Right cardiac atrium (tissue), 5 donors: ENCODE measurements at regions not wholly inside any gene's neighbourhood (a gene's known extent, or its start where the extent isn't known, plus 50 kb on each side); places are given as distances from the start of the nearest gene placed in this dataset.

Source experiments
- ATAC-seq, 2 donors: fragments of 200-7000 bp; cut with Tn5 transposase; one replicate each; pipeline versions ENCODE4 v1.8.0 to v1.9.1; 2020; ENCODE audit warnings: moderate library complexity in 2 of 2, mild to moderate bottlenecking in 1 of 2
- DNase-seq, 3 donors: peaks; one replicate each; pipeline ENCODE4 v3.0.0-alpha.2; 2020
- H3K27ac ChIP-seq: one replicate; pipeline ENCODE4 v1.5.1; 2013; ENCODE audit warnings: mild to moderate bottlenecking, low read length, control low read depth, moderate library complexity
- H3K27me3 ChIP-seq: one replicate; pipeline ENCODE4 v1.6.1; 2013; ENCODE audit not compliant: control insufficient read depth, insufficient read depth
- H3K4me1 ChIP-seq: one replicate; pipeline ENCODE4 v1.6.1; 2013; ENCODE audit warnings: low read length; ENCODE audit not compliant: control insufficient read depth, insufficient read depth
- H3K4me3 ChIP-seq: one replicate; pipeline ENCODE4 v1.5.1; 2013; ENCODE audit warnings: low read length, control low read depth
- H3K9me3 ChIP-seq: one replicate; pipeline ENCODE4 v1.6.1; 2013; ENCODE audit warnings: low read length; ENCODE audit not compliant: control insufficient read depth
- WGBS: extraction: QIAGEN DNeasy Blood & Tissue Kit; methylation state at CpG from one replicate; pipeline ENCODE4 v1.1.7; 2013; 5-methylcytosine and 5-hydroxymethylcytosine counted together
- intact Hi-C, 4 donors: fragments of 100-400 bp; cut with DNase I; formaldehyde crosslinking; loops; one replicate each; pipeline versions ENCODE4 v1.11.0 to v1.14.0; 2022 to 2023
- donor health status: healthy with polysubstance abuse.
- donor health status: DM: no; HTN: yes; CAD: no.
- donor health status: DM: no; HTN: no; CAD: no.
- donor health status: DM: no; HTN: yes; CAD: no; lungs with severe emphysema.
- donor health status: DM: yes; HTN: yes; CAD: no.

DNA sequence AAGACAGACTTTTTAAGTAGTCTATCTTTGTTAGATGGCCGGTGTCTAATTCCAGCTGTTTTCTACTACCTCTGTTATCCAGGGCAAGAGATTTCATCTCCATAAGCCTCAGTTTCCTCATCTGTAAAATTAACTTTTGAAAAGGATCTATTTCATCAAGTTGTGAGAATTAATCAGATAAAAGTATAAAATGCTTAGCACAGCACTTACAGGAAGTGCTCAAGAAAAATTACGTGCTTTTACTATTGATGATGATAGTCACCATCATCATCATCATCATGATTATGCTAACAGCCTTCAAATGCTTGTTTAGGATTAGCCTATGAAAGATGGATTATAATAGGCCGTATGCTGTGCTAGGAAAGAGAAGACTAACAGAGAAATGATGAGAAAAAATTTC, 76.2 kb downstream of the CYRIA start:
- H3K27ac ChIP-seq = no peak overlapping the region
- no peaks in the 10 kb centered on the region for H3K4me1 ChIP-seq
- DNase-seq = no peak
- ATAC-seq = no peak
- 89% methylated on average over 3 of the region's 3 CpGs for WGBS
- intact Hi-C loops = no loop called here
- no peaks in the 10 kb centered on the region for H3K9me3 ChIP-seq
- H3K4me3 ChIP-seq = no peak overlapping the region
- no peaks in the 10 kb centered on the region for H3K27me3 ChIP-seq

DNA sequence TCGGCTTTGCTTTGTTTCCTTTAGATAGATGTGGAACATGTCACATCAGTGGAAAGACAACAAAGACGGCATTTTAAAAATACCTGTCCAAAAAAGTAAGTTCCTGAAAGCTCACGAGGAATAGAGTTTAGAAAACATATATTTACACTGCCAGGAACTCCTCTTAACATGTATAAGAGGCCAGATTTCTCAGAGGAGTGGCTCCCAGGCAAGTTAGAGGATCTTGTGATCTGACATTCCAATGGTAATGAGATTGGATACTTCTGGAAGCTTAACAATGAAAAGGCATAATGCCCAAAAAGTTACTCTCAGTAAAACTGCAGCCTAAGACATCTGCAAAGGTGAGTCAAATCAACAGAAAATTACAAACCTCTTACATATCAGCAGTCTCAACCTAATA, 77.1 kb downstream of the CYRIA start:
- H3K4me3 ChIP-seq = no peak overlapping the region
- H3K27me3 ChIP-seq = no peaks in the 10 kb centered on the region
- intact Hi-C loops = no loop called here
- H3K4me1 ChIP-seq = no peaks in the 10 kb centered on the region
- DNase-seq (no peak), ATAC-seq (no peak)
- no peak overlapping the region for H3K27ac ChIP-seq
- WGBS = 79% methylated on average over 3 of the region's 3 CpGs
- no peaks in the 10 kb centered on the region for H3K9me3 ChIP-seq

DNA sequence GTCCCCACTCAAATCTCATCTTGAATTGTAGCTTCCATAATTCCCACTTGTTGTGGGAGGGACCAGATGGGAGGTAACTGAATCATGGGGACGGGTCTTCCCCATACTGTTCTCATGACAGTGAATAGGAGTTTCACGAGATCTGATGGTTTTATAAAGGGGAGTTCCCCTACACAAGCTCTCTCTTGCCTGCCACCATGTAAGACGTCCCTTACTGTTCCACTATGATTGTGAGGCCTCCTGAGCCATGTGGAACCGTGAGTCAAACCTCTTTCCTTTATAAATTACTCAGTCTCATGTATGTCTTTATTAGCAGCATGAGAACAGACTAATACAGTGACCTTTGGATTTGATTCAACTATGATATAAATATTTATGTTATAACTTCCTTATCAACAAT, 78.0 kb downstream of the CYRIA start:
- Histone ChIP-seq H3K9me3 (no peaks in the 10 kb centered on the region), H3K27me3 (no peaks in the 10 kb centered on the region), H3K4me3 (no peak overlapping the region), H3K4me1 (no peaks in the 10 kb centered on the region), H3K27ac (no peak overlapping the region)
- DNase-seq (no peak), ATAC-seq (no peak)
- intact Hi-C loops = no loop called here
- WGBS = 82% methylated on average over 4 of the region's 4 CpGs

DNA sequence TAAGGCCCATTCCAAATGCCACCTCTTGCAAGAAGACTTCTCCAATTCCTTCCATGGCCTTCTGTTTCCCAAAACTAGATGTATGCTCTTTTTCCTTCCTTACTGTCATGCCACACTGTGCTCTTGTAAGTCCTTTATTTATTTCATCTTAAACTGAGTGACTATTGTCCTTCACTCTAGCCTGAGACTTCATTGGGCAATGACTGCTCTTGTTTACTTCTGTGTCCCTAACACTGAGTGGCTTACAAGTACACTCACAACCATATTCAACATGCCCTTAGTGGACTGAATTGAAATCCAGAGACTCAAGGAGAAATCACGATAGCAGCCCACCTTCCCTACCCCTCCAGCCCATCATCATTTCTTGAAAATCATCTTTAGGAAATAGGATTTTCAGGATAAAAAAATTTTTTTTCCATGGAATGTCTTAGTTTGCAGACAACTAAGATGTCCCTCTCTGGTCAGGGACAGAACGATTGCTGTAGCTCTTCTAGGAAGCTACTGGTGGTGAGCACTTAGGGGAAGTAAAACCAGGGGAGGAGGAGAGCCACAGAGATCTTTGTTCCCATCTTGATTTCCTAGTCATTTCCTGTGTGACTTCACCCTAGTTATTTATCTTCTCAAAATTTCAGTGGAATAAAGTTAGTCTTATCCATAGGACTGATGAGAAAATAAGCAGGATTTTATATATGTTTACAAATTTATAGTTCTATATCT, 80.7 kb downstream of the CYRIA start:
- Histone ChIP-seq H3K27ac (no peak overlapping the region), H3K27me3 (no peaks in the 10 kb centered on the region), H3K4me1 (no peaks in the 10 kb centered on the region), H3K9me3 (no peaks in the 10 kb centered on the region), H3K4me3 (no peak overlapping the region)
- intact Hi-C loops = no loop called here
- ATAC-seq = peak; percentile 29 to 61
- WGBS = 64% methylated on average over 2 of the region's 2 CpGs
- DNase-seq = no peak

DNA sequence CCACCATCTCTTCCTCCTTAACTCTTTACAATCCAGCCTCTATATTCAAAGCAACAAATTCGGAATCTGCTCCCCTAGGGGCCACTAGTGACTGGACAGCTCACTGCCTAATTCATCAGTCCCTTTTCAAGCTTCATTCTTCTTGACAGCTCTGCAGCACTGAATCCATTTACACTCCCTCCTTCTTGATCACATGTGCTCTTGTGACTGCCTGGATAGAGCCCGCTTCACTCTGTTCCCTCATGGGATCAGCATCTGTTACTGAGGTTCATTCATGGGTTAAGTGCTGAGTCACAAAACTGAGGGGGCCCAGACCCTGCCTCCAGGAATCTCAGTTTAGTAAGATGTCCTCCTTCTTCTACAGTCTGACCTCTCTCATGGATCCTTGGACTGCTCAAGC, 81.5 kb downstream of the CYRIA start:
- ATAC-seq (no peak), DNase-seq (no peak)
- no peaks in the 10 kb centered on the region for H3K27me3 ChIP-seq
- no peak overlapping the region for H3K4me3 ChIP-seq
- no peak overlapping the region for H3K27ac ChIP-seq
- H3K4me1 ChIP-seq = no peaks in the 10 kb centered on the region
- WGBS = 86% methylated on average over 2 of the region's 2 CpGs
- intact Hi-C loops = no loop called here
- H3K9me3 ChIP-seq = no peaks in the 10 kb centered on the region

DNA sequence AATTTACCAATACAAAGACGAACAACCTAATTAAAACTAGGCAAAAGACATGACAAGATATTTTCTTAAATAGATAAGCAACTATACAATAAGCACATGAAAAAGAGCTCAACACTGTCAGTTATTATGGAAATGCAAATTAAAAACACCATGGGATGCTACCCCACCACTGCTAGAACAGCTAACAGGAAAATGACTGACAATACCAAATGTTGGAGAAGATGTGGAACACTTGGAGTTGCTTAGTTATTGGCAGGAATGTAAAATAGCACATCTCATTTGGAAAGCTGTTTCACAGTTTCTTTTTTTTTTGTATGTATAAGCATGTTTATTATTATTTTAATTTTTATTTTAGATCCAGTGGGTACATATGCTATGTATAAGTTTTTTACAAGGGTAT, 84.4 kb downstream of the CYRIA start:
- Histone ChIP-seq H3K27me3 (no peaks in the 10 kb centered on the region), H3K4me3 (no peak overlapping the region), H3K9me3 (no peaks in the 10 kb centered on the region), H3K27ac (no peak overlapping the region), H3K4me1 (peaks cover 4% of the 10 kb centered on the region)
- no peak for DNase-seq
- no peak for ATAC-seq
- intact Hi-C loops = no loop called here
- 98% methylated on average over 1 of the region's 1 CpG for WGBS

DNA sequence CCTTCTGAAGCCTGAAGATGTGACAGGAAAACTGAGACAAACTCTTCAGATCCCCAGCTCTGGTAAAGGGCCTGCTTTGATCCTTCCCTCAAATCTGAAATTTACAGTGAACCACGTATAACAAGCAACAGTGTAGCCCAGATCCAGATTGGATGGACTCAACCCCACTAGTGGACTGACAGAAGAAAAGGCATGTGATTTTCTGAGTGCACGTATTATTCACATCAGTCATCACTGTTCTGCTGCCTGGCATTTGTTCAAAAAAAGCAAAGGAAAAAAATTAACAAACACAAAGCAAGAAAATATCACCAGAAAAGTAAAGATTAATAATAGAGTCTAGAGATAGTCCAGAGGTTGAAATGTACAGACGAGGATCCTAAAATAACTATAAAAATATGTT, 87.6 kb downstream of the CYRIA start:
- H3K27me3 ChIP-seq = no peaks in the 10 kb centered on the region
- peaks cover 4% of the 10 kb centered on the region for H3K4me1 ChIP-seq
- 55% methylated on average over 3 of the region's 3 CpGs for WGBS
- no peaks in the 10 kb centered on the region for H3K9me3 ChIP-seq
- DNase-seq (no peak), ATAC-seq (no peak)
- H3K4me3 ChIP-seq = no peak overlapping the region
- intact Hi-C loops = no loop called here
- no peak overlapping the region for H3K27ac ChIP-seq

DNA sequence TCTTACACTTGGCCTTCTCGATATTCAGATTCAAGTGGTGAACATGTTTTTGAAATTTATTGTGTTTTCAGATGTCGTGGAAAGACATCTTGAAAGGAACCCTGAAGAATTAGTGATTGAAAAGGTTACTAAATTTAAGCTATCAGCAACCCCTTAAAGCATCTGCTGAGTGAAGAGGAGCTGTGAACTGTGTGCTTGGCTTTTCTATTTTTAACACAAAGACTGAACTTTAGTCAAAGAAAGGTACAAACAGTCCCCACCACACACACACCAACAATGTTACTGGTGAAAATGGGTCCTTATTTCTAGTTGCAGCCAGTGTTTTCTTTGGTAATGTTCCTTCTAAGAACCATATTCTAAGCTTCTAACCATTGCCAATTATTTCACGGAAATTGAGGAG, 95.1 kb downstream of the CYRIA start:
- ATAC-seq (peak in 1 of 2 donors; percentile 38), DNase-seq (no peak)
- intact Hi-C loops = no loop called here
- WGBS = 72% methylated on average over 3 of the region's 3 CpGs
- no peak overlapping the region for H3K4me3 ChIP-seq
- H3K27me3 ChIP-seq = no peaks in the 10 kb centered on the region
- no peaks in the 10 kb centered on the region for H3K9me3 ChIP-seq
- no peaks in the 10 kb centered on the region for H3K4me1 ChIP-seq
- no peak overlapping the region for H3K27ac ChIP-seq

DNA sequence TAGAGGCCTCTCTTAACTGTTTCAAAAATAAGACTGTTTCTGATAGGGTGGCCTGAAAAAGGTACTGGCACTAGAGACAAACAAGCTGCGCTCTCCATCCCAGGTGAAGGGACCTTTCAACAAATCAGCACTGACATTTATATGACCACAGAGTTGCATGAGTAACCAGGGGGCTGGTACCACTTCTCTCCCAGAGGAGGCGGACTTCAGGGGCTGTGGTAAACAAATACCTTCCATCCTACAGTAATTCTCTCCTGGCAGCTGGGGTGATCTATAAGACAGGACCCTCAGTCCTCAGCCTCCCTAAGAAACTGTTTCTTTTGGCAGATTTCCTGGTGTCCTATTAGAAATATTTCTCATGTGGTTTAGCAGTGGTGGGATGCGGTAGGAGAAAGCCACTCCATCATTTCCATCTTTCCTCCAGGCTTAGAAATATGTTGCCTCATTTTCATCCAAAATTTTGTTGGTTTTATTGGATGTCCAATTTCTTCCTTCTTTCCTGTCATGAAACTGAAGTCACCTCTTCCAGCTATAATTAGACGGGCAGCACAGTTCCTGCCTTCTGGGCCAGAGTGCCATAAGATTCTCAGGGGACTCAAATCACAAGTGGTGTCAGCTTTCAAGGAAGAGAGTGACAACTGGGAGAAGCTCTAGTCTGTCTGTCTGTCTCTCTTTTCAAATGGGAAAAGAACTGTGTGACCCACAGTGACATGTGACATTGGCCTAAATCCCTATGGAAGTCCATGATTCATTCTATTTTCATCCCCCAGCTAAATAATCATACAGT, 96.4 kb downstream of the CYRIA start:
- 78% methylated on average over 4 of the region's 4 CpGs for WGBS
- ATAC-seq (peak in 1 of 2 donors; percentile 16), DNase-seq (no peak)
- intact Hi-C loops = no loop called here
- Histone ChIP-seq H3K27ac (no peak overlapping the region), H3K4me1 (no peaks in the 10 kb centered on the region), H3K9me3 (no peaks in the 10 kb centered on the region), H3K4me3 (no peak overlapping the region), H3K27me3 (no peaks in the 10 kb centered on the region)

DNA sequence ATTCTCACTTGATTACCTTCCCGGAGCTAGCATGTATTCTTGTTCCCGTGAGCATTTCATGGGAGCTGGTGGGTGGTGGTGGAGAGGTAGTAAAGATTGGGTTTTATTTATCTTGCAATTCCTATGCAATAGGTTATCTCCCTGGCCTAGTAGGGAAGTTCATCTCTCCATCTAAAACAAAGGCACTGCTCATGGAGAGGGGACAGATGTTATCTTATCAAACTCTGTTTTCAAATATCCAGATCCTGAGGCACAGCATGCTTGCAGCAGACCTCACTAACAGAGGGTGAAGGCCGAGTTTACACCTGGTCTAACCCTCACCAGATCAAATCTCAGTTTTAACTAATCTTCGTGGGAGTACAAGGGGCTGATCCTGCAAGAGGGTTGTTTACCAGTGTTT, 98.9 kb downstream of the CYRIA start:
- DNase-seq (no peak), ATAC-seq (no peak)
- Histone ChIP-seq H3K4me1 (no peaks in the 10 kb centered on the region), H3K27ac (no peak overlapping the region), H3K9me3 (no peaks in the 10 kb centered on the region), H3K27me3 (no peaks in the 10 kb centered on the region), H3K4me3 (no peak overlapping the region)
- WGBS = 63% methylated on average over 4 of the region's 4 CpGs
- intact Hi-C loops = no loop called here

DNA sequence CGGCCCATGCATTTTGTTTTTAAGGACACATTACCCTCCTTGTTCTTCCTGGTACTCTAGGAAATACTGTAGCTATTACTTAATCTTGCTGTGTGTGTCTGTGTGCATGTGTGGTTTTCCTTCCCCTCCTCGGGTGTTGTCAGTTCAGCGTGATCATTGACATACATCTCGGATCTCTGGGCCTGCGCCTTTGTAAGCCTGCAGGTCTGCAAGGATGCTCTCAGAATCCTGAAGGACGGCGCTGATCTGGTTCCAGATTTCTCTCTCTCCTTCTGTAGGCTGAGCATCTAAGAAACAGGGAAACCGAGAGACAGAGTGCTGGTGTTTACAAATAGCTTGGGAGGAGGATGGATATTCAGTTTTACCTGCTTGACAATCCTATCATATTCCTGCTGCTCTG, 100.2 kb downstream of the CYRIA start:
- no peaks in the 10 kb centered on the region for H3K27me3 ChIP-seq
- no peaks in the 10 kb centered on the region for H3K4me1 ChIP-seq
- DNase-seq (no peak), ATAC-seq (no peak)
- WGBS = 90% methylated on average over 8 of the region's 8 CpGs
- intact Hi-C loops = no loop called here
- H3K4me3 ChIP-seq = no peak overlapping the region
- H3K9me3 ChIP-seq = no peaks in the 10 kb centered on the region
- H3K27ac ChIP-seq = no peak overlapping the region
